ENCODE measurements at regions not wholly inside any gene's neighbourhood (a gene's known extent, or its start where the extent isn't known, plus 50 kb on each side); places are given as distances from the start of the nearest gene placed in this dataset.
A peak's percentile ranks its signal among the peaks of the same experiment; 100 is the strongest.

- intact Hi-C loops (cut with DNase I; ENCODE audit: low total_unique reads): no loop called here
- Histone ChIP-seq H3K9me3 (no peaks in the 10 kb centered on the region), H3K4me3 (no peak overlapping the region), H3K27me3 (no peaks in the 10 kb centered on the region), H3K36me3 (ENCODE audit: low read depth, missing control alignments) (no peaks in the 10 kb centered on the region), H3K27ac (no peak overlapping the region), H3K4me1 (no peaks in the 10 kb centered on the region)
- 38 to 78% methylated on average over 1 of the region's 1 CpG for WGBS, 2 donors
- DNase-seq: no peak
- TF ChIP-seq POLR2A (IDR thresholded peaks at IDR 0.05) (no peak), CTCF (IDR thresholded peaks at IDR 0.05) (no peak)
These were observed 204.5 kb upstream of the CDH8 start for GRCh38 chr16:62240722-62241121.

- TF ChIP-seq CTCF (IDR thresholded peaks at IDR 0.05): peak; percentile 24 to 50 (median 31)
- no peak for TF ChIP-seq POLR2A (IDR thresholded peaks at IDR 0.05)
- H3K27me3 ChIP-seq: no peaks in the 10 kb centered on the region
- no peaks in the 10 kb centered on the region for H3K9me3 ChIP-seq
- 21 to 55% methylated on average over 7 of the region's 7 CpGs for WGBS, 2 donors
- H3K27ac ChIP-seq: no peak overlapping the region
- peak; percentile 93 for DNase-seq
- no peaks in the 10 kb centered on the region for H3K36me3 ChIP-seq (ENCODE audit: low read depth, missing control alignments)
- no peaks in the 10 kb centered on the region for H3K4me1 ChIP-seq
- intact Hi-C loops (cut with DNase I; ENCODE audit: low total_unique reads): no loop called here
- peak overlapping the region in 1 of 2 donors; percentile 23 for H3K4me3 ChIP-seq
These were observed 189.4 kb upstream of the CDH8 start for GRCh38 chr16:62225675-62226074.

- Histone ChIP-seq H3K9me3 (no peaks in the 10 kb centered on the region), H3K4me1 (no peaks in the 10 kb centered on the region), H3K27me3 (no peaks in the 10 kb centered on the region), H3K36me3 (ENCODE audit: low read depth, missing control alignments) (no peaks in the 10 kb centered on the region), H3K27ac (no peak overlapping the region), H3K4me3 (no peak overlapping the region)
- TF ChIP-seq POLR2A (IDR thresholded peaks at IDR 0.05) (no peak), CTCF (IDR thresholded peaks at IDR 0.05) (no peak)
- intact Hi-C loops (cut with DNase I; ENCODE audit: low total_unique reads): no loop called here
- DNase-seq: no peak
- WGBS, 2 donors: 52 to 54% methylated on average over 9 of the region's 9 CpGs
These were observed 188.5 kb upstream of the CDH8 start for GRCh38 chr16:62224646-62225209.

- Histone ChIP-seq H3K4me1 (no peaks in the 10 kb centered on the region), H3K27ac (no peak overlapping the region), H3K36me3 (ENCODE audit: low read depth, missing control alignments) (no peaks in the 10 kb centered on the region), H3K9me3 (no peaks in the 10 kb centered on the region), H3K4me3 (no peak overlapping the region), H3K27me3 (no peaks in the 10 kb centered on the region)
- no peak for DNase-seq
- 79 to 83% methylated on average over 3 of the region's 3 CpGs for WGBS, 2 donors
- intact Hi-C loops (cut with DNase I; ENCODE audit: low total_unique reads): no loop called here
- TF ChIP-seq POLR2A (IDR thresholded peaks at IDR 0.05) (no peak), CTCF (IDR thresholded peaks at IDR 0.05) (no peak)
These were observed 180.6 kb upstream of the CDH8 start for GRCh38 chr16:62216837-62217236.

DNA sequence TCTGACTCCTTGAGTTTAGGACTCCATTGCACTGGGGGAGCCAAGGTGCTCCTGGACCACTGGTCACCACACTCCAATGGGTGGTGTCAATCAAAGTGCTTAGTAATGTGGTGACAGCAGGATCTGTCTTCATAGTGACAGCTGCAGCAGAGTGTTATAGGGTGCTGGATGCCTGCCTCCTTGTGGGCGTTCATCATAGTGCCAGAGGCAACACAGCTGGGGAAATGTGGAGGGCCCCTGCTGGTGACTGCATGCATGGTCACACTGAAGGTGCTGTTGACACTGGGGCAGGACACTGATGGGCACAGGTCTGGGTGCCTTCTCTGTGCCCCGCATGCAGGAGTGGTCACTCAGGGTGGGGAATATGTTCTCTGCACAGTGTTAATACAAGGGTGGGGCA, 177.5 kb upstream of the CDH8 start:
- TF ChIP-seq CTCF (IDR thresholded peaks at IDR 0.05) (peak in 2 of 3 experiments; percentile 28 to 45), POLR2A (IDR thresholded peaks at IDR 0.05) (no peak)
- intact Hi-C loops (cut with DNase I; ENCODE audit: low total_unique reads): no loop called here
- Histone ChIP-seq H3K36me3 (ENCODE audit: low read depth, missing control alignments) (no peaks in the 10 kb centered on the region), H3K9me3 (no peaks in the 10 kb centered on the region), H3K4me1 (no peaks in the 10 kb centered on the region), H3K27me3 (no peaks in the 10 kb centered on the region), H3K27ac (no peak overlapping the region), H3K4me3 (no peak overlapping the region)
- peak; percentile 46 for DNase-seq
- 81 to 83% methylated on average over 2 of the region's 2 CpGs for WGBS, 2 donors

All from testis (tissue), 2 donors.